Fibroblast of gingiva (primary cell): ENCODE measurements at regions not wholly inside any gene's neighbourhood (a gene's known extent, or its start where the extent isn't known, plus 50 kb on each side); places are given as distances from the start of the nearest gene placed in this dataset.
"Not testable (repeated sequence)": the region's sequence is repeated elsewhere in the genome, so short reads cannot be mapped to it uniquely, and the experiment has no call there.

Experiments used
- DNase-seq: peaks from one replicate; pipeline ENCODE4 v3.0.0-alpha.2; 2011; ENCODE audit warnings: low read depth

DNA sequence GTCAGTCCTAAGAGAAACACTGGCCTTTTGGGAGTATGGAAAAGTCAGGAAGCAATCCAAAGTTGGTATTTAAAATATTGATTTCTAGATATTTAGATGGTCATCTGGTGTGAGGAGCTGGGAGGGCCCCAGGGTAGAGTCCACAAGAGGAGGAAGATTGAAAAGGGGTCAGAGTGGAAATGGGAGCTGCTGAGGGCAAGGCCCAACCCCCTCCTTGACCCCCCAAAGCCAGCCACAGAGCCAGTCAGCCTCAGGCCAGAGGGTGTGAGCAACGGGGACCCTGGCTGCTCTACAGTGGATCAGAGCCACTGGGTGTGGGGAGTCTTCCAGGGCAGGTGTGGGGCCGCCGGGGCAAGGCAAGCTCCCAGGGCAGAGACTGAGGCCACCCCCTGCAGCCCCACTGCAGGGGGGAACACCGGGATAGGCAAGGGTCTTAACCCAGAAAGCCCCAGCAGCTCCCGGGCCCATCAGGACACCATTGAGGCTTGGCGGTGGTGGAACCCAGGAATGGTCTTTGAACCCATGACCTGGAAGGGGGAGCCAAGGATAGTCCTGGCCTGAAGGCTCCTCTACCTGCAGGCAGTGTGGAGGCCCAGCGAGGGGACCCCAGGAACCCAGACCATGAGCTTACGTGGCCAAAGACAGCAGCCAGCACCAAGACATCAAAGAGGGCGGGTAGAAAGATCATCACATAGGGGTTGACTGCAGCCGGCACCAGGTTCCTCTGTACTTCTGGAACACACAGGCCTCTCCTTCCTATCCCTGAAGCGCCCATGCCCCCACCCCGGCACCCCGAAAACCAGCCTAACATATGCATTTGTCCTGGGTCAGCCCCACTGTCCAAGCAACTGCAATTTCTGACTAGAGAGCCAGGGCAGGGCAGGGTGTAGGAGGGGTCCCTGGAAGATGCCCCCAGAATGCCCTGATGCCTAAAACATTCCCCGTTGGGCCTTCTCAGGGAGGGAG is 51.3 kb upstream of the CSPG4 start:
- DNase-seq: not testable (repeated sequence)

GRCh38 chr15:75763137-75763611 is 50.5 kb upstream of the CSPG4 start:
- no peak for DNase-seq
